Iris pigment epithelial cell (primary cell): ENCODE measurements at regions not wholly inside any gene's neighbourhood (a gene's known extent, or its start where the extent isn't known, plus 50 kb on each side); places are given as distances from the start of the nearest gene placed in this dataset.
A peak's percentile ranks its signal among the peaks of the same experiment; 100 is the strongest.

Experiments
- DNase-seq: peaks from one replicate; pipeline ENCODE4 v3.0.0-alpha.2; 2011; ENCODE audit warnings: low read depth

DNA sequence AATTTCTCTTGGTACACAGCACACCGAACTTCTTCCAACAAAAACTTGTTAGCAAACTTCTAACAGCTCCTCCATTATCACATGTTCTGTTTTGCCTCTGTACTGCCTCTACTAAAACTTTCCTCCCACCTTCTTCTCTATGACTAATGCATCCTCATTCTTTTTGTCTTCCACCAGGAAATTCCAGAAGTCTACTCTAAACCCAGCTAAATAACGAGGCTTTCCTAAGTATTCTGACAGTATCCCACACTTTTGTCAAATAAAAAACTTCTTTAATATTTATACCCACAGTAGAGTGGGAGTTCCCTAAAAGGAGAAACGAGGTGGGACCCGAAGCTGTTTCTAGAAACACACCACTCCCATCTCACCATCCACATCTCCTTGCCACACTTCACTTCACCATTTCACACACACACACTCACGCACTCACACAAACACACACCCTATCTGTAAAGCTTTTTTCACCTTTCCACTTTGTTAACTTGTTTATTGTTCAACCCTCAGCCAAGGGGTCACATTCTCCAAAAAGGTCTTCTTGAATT is 280.3 kb downstream of the ARAP2 start:
- peak; percentile 3 for DNase-seq

DNA sequence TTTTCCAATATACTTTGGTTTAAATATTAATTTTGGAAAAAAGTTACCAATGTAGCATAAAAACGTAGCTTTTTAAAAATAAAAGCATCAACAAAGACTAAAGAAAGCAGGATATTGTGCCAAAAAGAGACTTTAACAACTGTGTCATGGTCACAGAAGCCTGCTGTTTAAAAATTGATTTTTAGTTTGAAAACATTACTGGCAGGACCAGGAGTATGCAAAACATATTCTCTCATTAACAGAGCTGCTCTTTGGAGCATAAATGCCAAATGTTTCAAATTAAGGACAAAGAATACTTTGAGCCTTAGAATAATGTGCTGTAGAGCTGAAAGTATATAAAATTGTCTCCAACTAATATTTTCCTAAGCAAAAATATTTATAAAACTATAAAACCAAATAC is 279.0 kb downstream of the ARAP2 start:
- DNase-seq = no peak

DNA sequence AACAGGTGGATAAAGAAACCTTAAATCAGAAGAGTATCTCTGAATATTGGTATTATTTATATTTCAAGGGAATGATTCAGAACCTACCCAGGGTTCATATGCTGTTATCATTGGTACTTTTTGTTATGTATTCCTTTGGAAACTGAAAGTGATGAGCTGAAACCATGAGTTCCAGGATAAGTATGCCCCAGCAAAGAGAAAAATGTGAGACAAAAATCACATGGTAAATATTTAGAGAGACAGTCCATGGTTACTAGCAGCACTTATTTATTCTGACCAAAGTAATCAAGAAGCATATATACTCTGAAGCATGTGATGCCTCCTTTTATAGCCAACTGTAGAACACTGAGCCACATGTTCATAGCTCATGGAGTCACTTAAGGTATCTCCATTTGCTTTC is 277.7 kb downstream of the ARAP2 start:
- no peak for DNase-seq

DNA sequence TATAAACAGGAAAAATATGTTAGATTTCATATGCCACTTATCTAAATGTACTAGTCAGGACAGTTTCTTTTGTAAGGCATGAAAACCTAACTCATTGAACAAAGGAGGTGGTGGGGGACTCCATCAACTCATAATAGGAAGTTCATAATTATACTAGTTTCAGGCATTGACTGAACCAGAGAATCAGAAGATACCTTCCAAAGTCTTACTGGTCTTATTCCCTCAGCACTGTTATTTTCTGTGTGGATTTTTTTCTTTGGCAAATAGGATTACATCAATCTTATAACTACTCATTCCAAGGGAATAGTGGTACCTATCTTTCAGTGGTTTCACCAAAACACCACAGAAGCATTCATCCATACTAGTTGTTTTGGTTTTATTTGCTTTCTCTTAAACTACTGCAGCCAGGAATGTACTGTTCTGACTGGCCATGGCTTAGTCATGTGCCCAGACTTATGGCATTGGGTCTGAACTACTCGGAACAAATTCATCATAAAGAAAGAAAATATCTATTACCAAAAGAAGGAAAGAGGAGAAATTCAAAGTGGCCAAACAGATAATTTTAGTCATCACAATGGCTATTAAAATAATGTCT is 273.9 kb downstream of the ARAP2 start:
- DNase-seq = no peak

DNA sequence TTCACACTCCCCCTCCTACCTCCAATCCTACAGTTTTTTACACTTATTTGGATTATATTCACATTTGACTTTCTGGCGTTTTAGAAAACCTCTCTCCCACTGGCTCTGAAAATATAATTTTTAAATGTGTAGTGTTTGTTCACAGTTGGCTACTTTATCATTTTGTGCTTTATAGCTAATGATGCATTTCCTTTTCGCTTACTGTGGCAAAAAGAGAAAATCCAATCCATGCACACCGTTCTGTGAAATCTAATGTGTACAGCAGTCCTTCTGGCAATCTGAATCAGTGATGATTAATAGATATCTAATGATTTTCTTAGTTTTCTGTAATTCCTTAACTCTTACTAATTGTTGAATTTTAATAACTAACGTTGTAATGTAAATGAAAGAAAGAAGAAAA is 271.5 kb downstream of the ARAP2 start:
- DNase-seq = no peak

DNA sequence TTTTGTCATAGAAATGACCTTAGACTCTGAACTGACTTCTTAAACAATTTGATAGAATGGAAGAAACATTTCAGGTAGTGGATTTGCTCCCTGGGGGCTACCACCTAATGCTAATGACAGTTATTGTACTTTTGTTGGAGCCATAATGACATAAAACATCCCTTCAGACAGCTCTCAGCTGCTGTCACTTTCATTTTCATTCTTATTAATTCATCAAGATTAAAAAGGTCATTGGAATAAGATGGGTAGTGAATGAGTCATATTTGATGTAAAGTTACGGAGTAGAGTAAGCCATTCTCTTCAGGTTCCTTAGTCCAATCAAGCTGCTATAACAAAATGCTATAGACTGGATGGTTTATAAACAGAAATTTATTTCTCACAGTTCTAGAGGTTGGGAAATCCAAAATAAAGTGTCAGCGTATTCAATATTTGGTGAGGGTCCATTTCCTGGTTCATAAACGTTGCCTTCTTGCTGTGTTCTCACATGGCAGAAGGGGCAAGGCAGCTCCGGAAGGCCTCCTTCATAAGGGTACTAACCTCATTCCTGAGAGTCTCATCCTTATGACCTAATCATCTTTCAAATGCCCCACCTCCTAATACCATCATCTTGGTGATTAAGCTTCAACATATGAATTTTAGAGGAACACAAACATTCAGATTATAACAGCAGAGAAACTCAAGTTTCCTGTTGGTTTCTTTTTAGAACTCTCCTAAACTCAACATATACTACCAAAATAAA is 268.5 kb downstream of the ARAP2 start:
- DNase-seq = no peak

DNA sequence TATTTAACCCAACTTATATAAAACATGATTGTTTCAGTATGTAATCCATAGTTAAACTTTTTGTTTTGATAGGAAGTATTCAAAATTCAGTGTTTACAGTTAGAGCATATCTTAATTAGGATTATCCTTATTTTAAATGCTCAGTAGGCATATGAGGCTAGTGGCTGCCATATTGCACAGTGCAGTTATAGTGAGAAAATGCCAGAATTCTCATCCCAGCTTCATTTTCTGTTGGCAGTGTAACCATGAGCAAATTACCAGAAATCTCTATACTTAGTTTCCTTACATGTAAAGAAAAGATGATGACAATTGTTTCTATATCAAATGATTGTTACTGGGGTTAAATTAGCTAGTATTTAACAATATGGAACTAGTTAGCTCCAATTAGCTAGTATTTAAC is 265.8 kb downstream of the ARAP2 start:
- no peak for DNase-seq

DNA sequence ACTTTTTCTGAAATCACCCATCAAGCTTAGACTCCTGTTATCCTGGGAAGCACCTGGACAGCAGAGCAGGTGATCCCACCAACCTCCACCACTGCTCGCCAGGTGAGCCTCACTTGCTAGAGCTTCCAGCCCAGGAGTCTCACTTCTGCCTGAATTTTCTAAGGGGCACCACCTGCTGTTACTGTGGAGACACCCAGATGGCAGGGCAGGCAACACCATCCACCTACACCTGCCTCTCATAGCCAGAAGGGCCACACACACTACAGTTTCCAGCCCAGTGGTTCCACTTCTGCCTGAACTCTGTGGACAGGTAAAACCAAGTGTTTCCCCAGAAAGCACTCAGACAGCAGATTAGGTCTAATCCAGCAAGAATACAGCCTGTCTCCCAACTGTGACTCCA is 262.0 kb downstream of the ARAP2 start:
- DNase-seq = no peak

DNA sequence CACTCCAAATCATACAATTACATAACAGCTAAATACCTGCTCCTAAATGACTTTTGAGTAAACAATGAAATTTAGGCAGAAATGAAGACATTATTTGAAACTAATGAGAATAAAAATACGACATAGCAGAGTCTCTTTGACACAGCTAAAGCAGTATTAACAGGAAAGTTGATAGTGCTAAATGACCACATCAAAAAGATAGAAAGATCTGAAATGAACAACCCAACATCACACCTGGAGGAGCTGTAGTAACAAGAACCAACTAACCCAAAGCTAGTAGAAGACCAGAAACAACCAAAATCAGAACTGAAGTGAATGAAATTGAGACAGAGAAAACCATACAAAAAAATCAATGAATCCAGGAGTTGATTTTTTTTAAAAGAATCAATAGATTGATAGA is 257.8 kb downstream of the ARAP2 start:
- DNase-seq = no peak

DNA sequence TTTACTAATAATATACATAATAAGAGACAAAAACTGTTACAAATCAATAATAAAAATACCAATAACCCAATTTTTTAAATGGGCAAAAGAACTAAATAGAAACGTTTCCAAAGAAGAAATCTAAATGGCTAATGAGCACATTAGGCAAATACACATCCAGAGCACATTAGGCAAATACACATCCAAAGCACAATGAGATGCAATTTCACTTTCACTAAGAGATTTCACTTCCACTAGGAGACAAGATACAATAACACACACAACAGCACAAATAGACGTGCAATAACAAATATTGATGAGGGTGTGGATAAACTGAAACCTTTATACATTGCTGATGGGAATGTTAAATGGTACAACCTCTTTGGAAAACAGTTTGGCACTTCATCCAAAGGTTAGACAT is 250.7 kb downstream of the ARAP2 start:
- no peak for DNase-seq

DNA sequence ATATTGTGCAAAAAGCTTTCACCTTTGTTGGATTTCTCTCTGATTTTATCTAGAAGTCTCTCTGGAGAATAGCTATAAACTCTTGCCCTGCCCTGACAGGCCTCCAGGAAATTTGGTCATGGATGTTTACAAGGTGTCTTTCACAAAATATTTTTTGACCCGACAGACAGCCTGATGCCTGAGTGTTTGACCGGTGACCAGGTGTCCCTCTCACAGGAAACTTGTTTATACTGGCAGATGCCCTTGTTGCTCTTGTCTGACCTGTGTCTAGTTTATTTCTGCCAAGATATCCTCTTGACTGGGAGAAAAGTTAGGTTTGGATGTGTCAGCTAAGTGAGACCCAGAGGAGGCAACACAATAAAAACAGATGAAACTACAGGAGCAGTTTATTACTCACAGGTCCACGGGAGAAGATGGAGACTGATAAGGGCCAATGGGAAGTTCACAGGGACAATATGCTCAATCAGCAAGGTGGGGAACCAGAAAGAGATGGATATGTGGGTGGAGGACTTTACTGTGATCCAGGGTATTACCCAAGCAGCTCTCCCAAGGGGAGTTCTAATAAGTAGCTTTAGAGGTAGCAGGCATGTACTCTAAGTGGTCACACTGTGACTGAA is 243.3 kb downstream of the ARAP2 start:
- no peak for DNase-seq

DNA sequence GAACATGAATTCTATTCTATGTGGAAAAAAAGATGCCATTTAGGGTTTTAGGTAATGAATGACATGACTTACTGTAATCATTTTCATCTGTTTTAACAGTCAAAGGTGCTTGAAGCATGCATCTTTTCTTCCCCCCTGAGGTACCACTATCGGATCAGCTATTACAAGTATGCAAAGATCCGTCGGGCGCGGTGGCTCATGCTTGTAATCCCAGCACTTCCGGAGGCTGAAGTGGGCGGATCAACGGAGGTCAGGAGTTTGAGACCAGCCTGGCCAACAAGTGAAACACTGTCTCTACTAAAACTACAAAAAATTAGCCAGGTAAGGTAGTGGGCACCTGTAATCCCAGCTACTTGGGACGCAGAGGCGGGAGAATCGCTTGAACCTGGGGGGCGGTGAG is 241.3 kb downstream of the ARAP2 start:
- DNase-seq = no peak

DNA sequence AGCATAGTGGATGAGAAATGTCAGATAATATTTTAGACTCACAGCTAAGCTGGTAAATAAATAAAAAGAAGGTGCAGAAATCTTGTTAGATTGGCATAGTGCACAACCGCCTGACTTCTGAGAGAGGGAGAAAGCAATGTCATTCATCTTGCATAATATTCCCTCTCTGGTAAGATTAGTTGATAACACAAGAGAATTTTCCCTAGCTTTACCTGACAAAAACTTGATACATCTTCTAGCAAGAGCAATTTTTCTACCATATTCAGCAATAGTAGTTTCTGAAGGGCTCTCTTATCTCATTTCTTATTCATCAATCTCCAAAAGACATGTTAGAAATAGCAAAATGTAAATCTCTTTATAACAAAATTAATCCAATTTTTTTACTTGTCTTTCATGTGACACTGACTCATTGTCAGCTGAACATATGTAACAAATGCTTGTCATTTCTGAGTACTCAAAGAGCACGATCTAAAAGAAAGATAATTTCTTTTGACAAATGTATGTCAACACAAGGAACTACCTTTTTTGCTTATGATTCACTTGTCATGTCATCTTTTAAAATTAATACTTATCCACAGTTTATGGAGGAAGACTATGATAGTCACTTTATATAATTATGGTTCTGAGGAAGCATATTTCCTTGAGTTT is 240.0 kb downstream of the ARAP2 start:
- DNase-seq = no peak

DNA sequence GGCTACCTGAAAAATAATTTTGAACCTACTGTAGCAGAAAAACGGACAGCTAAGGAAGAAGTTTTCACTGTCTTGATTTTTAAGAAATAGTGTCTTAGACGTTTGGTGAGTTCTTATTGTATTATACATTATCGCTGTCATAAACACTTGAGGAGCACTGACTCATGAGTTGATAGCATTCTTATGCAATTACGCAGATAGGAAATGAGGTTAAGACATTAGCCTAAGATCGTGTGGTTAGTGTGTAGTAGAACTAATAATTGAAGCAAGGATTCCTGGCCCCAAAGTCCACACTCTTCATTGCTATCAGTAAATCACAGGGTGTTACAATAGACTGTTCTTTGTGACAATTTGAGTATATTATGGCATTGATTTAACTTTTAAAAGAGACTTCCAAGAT is 238.1 kb downstream of the ARAP2 start:
- DNase-seq = peak; percentile 39

DNA sequence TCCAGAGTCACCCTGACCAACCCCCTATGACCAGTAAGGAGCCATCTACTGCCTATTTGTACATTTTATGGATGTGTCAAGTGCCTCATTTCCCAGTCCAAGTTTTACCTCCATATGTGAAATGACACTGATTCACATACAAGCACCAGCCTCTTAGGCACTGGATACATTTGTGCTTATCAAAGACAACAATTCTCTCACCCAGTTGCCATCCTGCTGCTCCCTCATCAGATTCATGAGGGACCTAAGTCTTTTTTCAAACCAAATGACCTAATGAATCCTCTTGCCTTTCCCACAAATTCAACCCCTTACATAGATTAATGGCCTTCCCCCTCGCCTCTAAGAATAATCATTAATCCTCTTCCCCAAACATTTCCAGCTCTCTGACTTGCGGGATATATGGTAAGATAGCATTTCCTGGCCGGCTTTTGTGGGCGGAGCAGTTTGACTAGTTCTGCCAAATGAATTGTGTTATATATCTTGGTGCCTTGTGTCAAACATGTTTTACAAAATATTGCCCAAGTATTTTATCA is 233.9 kb downstream of the ARAP2 start:
- DNase-seq = no peak

DNA sequence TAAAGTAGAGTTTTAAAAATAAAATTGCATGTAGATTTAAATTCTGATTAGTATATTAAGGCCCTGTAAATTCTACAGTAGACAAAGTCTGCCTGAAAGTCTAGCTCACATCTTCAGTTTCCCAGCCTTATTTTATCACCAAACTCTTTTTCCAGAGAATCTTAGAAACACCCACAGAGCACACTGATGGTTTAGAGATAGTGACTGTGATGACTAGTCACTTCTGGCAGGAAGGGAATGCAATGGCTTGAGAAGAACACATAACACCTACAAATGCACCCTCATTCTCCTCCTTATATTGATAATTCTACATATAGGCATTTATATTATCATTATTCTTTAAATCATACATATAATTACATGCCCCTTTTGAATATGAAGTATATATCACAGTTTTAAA is 232.9 kb downstream of the ARAP2 start:
- DNase-seq = peak; percentile 0

DNA sequence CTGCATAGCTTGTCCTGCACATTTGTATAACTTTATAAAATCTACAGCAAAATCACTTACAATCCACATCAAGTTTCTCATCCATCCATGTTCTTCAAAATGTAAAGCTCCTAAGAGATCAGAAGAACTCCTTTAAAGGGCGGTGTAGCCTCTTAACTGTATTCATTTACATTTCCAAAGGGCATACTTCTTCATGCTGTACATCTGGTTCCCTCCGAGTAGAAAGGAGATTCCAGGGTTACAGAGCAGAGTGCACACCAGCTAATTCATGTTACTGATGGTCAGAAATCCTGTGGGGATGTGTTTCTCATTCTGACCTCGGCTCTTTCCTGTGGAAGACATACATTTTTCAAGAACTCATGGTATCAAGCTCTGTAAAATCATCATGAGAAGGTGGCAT is 231.8 kb downstream of the ARAP2 start:
- no peak for DNase-seq

DNA sequence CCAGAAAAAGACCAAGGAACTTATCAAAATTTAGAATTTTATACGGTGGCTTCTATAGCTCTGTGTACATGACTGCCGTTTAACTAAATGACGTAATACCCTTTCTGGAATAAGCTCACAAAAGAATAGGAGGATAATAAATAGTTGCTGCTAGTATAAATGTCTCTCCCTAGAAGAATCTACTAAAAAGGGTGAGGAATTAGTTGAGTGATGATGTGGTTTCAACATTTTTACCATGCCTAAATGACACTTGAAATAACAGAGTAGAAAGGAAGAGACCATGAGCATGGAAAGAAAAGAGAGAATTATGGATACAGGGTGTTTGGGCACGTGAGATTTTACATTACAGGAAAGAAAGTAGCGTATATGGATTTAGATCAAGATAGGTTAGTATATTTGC is 231.1 kb downstream of the ARAP2 start:
- DNase-seq = no peak
